ENCODE measurements at regions not wholly inside any gene's neighbourhood (a gene's known extent, or its start where the extent isn't known, plus 50 kb on each side); places are given as distances from the start of the nearest gene placed in this dataset.
A peak's percentile ranks its signal among the peaks of the same experiment; 100 is the strongest.

GRCh38 chr12:25783566-25783965, 174.9 kb upstream of the RASSF8 start:
- H3K4me1 ChIP-seq (ENCODE audit: insufficient read depth, low read length), result peaks cover 9% of the 10 kb centered on the region
- H3K27ac ChIP-seq (ENCODE audit: low read length), result no peak overlapping the region
- H3K9me2 ChIP-seq (replicated peaks; ENCODE audit: low read length), result no peaks in the 10 kb centered on the region
- H3K79me2 ChIP-seq (ENCODE audit: low read length), result no peaks in the 10 kb centered on the region
- TF ChIP-seq, protein P1, sequence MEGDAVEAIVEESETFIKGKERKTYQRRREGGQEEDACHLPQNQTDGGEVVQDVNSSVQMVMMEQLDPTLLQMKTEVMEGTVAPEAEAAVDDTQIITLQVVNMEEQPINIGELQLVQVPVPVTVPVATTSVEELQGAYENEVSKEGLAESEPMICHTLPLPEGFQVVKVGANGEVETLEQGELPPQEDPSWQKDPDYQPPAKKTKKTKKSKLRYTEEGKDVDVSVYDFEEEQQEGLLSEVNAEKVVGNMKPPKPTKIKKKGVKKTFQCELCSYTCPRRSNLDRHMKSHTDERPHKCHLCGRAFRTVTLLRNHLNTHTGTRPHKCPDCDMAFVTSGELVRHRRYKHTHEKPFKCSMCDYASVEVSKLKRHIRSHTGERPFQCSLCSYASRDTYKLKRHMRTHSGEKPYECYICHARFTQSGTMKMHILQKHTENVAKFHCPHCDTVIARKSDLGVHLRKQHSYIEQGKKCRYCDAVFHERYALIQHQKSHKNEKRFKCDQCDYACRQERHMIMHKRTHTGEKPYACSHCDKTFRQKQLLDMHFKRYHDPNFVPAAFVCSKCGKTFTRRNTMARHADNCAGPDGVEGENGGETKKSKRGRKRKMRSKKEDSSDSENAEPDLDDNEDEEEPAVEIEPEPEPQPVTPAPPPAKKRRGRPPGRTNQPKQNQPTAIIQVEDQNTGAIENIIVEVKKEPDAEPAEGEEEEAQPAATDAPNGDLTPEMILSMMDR (conservative IDR thresholded peaks at IDR 0.05; ENCODE audit: low read depth, low read length), result no peak
- TF ChIP-seq EZH2 (IDR thresholded peaks at IDR 0.05; ENCODE audit: low read length, unreplicated experiment), result no peak
- TF ChIP-seq EZH2phosphoT487 (IDR thresholded peaks at IDR 0.05; ENCODE audit: borderline replicate concordance, low read length), result no peak
- intact Hi-C loops (cut with micrococcal nuclease), result no loop called here
- DNase-seq, result no peak
- CTCF ChIA-PET, result no interaction called here
- no peak overlapping the region for H3K4me2 ChIP-seq (ENCODE audit: low read length)
- POLR2A ChIA-PET (ENCODE audit: unreplicated experiment), result interaction anchor here (0.6 kb wide), 1 partner anchor 174 kb away, joined by 4 read pairs; no protein-coding TSS in a partner anchor
- no peak for ATAC-seq
- no peaks in the 10 kb centered on the region for H4K20me1 ChIP-seq (ENCODE audit: low read length)
- no peaks in the 10 kb centered on the region for H3K9me3 ChIP-seq (ENCODE audit: low read length)
- H3K27me3 ChIP-seq (ENCODE audit: low read length), result no peaks in the 10 kb centered on the region
- no peak overlapping the region for H3K4me3 ChIP-seq (ENCODE audit: low read length)
- no peaks in the 10 kb centered on the region for H3K36me3 ChIP-seq (ENCODE audit: low read depth, low read length)
- no peaks in the 10 kb centered on the region for H3F3A ChIP-seq (ENCODE audit: low read length, unreplicated experiment)
- no peak overlapping the region for H3K9ac ChIP-seq (ENCODE audit: low read length)
- no TSS peak for BruUV-seq (replicated peaks)
- no peak overlapping the region for H2AFZ ChIP-seq (ENCODE audit: low read length)

DNA sequence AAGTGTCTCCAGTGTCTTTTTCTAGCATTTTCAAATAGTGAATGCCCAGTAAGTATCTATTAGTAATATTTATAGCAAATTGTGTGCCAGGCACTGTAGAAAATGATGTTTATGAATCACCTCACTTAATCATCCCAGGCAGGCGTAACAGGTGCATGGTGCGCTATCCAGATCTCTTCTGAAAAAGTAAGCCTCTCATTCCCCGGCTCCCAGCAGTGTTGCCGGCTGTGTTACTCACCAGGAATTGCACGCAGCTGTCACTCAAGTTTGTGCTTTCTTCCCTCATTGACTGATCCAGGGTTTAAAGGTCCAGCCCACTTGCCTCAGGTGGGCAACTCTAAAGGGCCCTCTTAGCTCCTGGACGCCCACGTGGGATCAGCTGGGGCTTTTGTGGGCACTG, 173.8 kb upstream of the RASSF8 start:
- Histone ChIP-seq H3K9me3 (ENCODE audit: low read length) (no peaks in the 10 kb centered on the region), H3K27me3 (ENCODE audit: low read length) (no peaks in the 10 kb centered on the region), H3K79me2 (ENCODE audit: low read length) (no peaks in the 10 kb centered on the region), H2AFZ (ENCODE audit: low read length) (peak overlapping the region; percentile 10; the same call in 1 of the 2 replicates), H3K4me3 (ENCODE audit: low read length) (no peak overlapping the region), H3K36me3 (ENCODE audit: low read depth, low read length) (no peaks in the 10 kb centered on the region), H3K4me2 (ENCODE audit: low read length) (no peak overlapping the region), H3K4me1 (ENCODE audit: insufficient read depth, low read length) (peaks cover 9% of the 10 kb centered on the region), H4K20me1 (ENCODE audit: low read length) (no peaks in the 10 kb centered on the region), H3K9me2 (replicated peaks; ENCODE audit: low read length) (no peaks in the 10 kb centered on the region), H3K9ac (ENCODE audit: low read length) (no peak overlapping the region), H3K27ac (ENCODE audit: low read length) (no peak overlapping the region), H3F3A (ENCODE audit: low read length, unreplicated experiment) (no peaks in the 10 kb centered on the region)
- intact Hi-C loops (cut with micrococcal nuclease), result no loop called here
- ATAC-seq (peak; percentile 20; the same call in 1 of the 2 replicates), DNase-seq (peak; percentile 43)
- BruUV-seq (replicated peaks), result no TSS peak
- ChIA-PET POLR2A (ENCODE audit: unreplicated experiment) (no interaction called here), CTCF (no interaction called here)
- TF ChIP-seq EZH2phosphoT487 (IDR thresholded peaks at IDR 0.05; ENCODE audit: borderline replicate concordance, low read length) (no peak), EZH2 (IDR thresholded peaks at IDR 0.05; ENCODE audit: low read length, unreplicated experiment) (no peak)
- TF ChIP-seq, protein P1 (conservative IDR thresholded peaks at IDR 0.05; ENCODE audit: low read depth, low read length), result no peak

GRCh38 chr12:25785134-25785533, 173.3 kb upstream of the RASSF8 start:
- peak overlapping the region; percentile 10; the same call in 1 of the 2 replicates for H2AFZ ChIP-seq (ENCODE audit: low read length)
- ChIA-PET CTCF (no interaction called here), POLR2A (ENCODE audit: unreplicated experiment) (no interaction called here)
- no peaks in the 10 kb centered on the region for H3K36me3 ChIP-seq (ENCODE audit: low read depth, low read length)
- intact Hi-C loops (cut with micrococcal nuclease), result no loop called here
- H3K4me3 ChIP-seq (ENCODE audit: low read length), result no peak overlapping the region
- no peaks in the 10 kb centered on the region for H3K79me2 ChIP-seq (ENCODE audit: low read length)
- no peak overlapping the region for H3K9ac ChIP-seq (ENCODE audit: low read length)
- ATAC-seq (peak; percentile 53; the same call in 1 of the 2 replicates), DNase-seq (peak; percentile 52)
- no peaks in the 10 kb centered on the region for H3K9me3 ChIP-seq (ENCODE audit: low read length)
- H3K4me2 ChIP-seq (ENCODE audit: low read length), result no peak overlapping the region
- BruUV-seq (replicated peaks), result no TSS peak
- H4K20me1 ChIP-seq (ENCODE audit: low read length), result no peaks in the 10 kb centered on the region
- H3F3A ChIP-seq (ENCODE audit: low read length, unreplicated experiment), result no peaks in the 10 kb centered on the region
- H3K9me2 ChIP-seq (replicated peaks; ENCODE audit: low read length), result no peaks in the 10 kb centered on the region
- TF ChIP-seq EZH2phosphoT487 (IDR thresholded peaks at IDR 0.05; ENCODE audit: borderline replicate concordance, low read length), result no peak
- TF ChIP-seq EZH2 (IDR thresholded peaks at IDR 0.05; ENCODE audit: low read length, unreplicated experiment), result no peak
- TF ChIP-seq, protein P1 (conservative IDR thresholded peaks at IDR 0.05; ENCODE audit: low read depth, low read length), result no peak
- H3K27ac ChIP-seq (ENCODE audit: low read length), result no peak overlapping the region
- H3K27me3 ChIP-seq (ENCODE audit: low read length), result no peaks in the 10 kb centered on the region
- H3K4me1 ChIP-seq (ENCODE audit: insufficient read depth, low read length), result peaks cover 9% of the 10 kb centered on the region
